ENCODE measurements at regions not wholly inside any gene's neighbourhood (a gene's known extent, or its start where the extent isn't known, plus 50 kb on each side); places are given as distances from the start of the nearest gene placed in this dataset.

- Histone ChIP-seq H3K14ac (ENCODE audit: insufficient read depth, low read length) (no peak overlapping the region), H4K91ac (ENCODE audit: insufficient read length, low read depth, low read length) (no peak overlapping the region), H3K18ac (ENCODE audit: insufficient read length, low read depth, low read length) (no peak overlapping the region), H2BK15ac (ENCODE audit: low read depth, low read length) (no peak overlapping the region), H3K56ac (ENCODE audit: insufficient read length, low read depth, low read length) (no peak overlapping the region), H3K9me3 (ENCODE audit: control insufficient read depth, low read depth, low read length) (peaks cover 4% of the 10 kb centered on the region), H3K4ac (ENCODE audit: low read depth, low read length) (no peak overlapping the region), H3K23ac (ENCODE audit: insufficient read length, low read depth, low read length) (no peak overlapping the region), H4K8ac (replicated peaks; ENCODE audit: insufficient read length, low read depth, low read length) (no peak overlapping the region), H3K27me3 (ENCODE audit: insufficient read depth, low read length) (no peaks in the 10 kb centered on the region), H3K9ac (ENCODE audit: extremely low read depth, insufficient read length, low read length) (no peak overlapping the region), H2BK120ac (ENCODE audit: low read depth, low read length, poor library complexity, severe bottlenecking) (no peak overlapping the region), H3T11ph (ENCODE audit: low read length) (no peak overlapping the region), H4K20me1 (ENCODE audit: control insufficient read depth, insufficient read depth, insufficient read length) (no peaks in the 10 kb centered on the region), H3K79me1 (ENCODE audit: insufficient read depth, low read depth, low read length, poor library complexity, severe bottlenecking) (no peaks in the 10 kb centered on the region), H3K23me2 (ENCODE audit: insufficient read length, low read depth, low read length, poor library complexity, severe bottlenecking) (no peaks in the 10 kb centered on the region), H3K4me2 (ENCODE audit: insufficient read depth, insufficient read length, low read length) (no peak overlapping the region), H3K79me2 (ENCODE audit: insufficient read depth, low read length) (no peaks in the 10 kb centered on the region), H2AK5ac (ENCODE audit: insufficient read length, low read length) (no peak overlapping the region), H2BK5ac (ENCODE audit: insufficient read length, low read length) (no peak overlapping the region), H4K5ac (ENCODE audit: insufficient read length, low read depth, low read length) (no peak overlapping the region), H3K4me1 (ENCODE audit: insufficient read depth, low read length) (no peaks in the 10 kb centered on the region), H2AFZ (ENCODE audit: low read length) (no peak overlapping the region), H2BK12ac (ENCODE audit: insufficient read length, low read depth, low read length) (no peak overlapping the region), H3K27ac (ENCODE audit: insufficient read length, low read depth, low read length) (no peak overlapping the region), H2BK20ac (ENCODE audit: low read depth, low read length, poor library complexity, severe bottlenecking) (no peak overlapping the region)
- no peak overlapping the region for H3K4me3 Mint-ChIP-seq
- no peak for TF ChIP-seq CTCF (conservative IDR thresholded peaks at IDR 0.05)
- peaks cover 3 to 16% (median 9%) of the 10 kb centered on the region in 3 experiments; a peak in 4 of 7 replicates for H3K36me3 Mint-ChIP-seq (ENCODE audit: insufficient read depth in 1 of 3, low read depth in 3 of 3)
- H3K27me3 Mint-ChIP-seq (ENCODE audit: low read depth): no peaks in the 10 kb centered on the region; the same call in 1 of the 2 replicates
- H3K27ac Mint-ChIP-seq: no peak overlapping the region
- no peaks in the 10 kb centered on the region for H3K4me1 Mint-ChIP-seq
- no peak for DNase-seq
- peaks cover 9 to 16% of the 10 kb centered on the region in 2 experiments for H3K9me3 Mint-ChIP-seq
- no CpG with 5 or more reads among the region's 1 CpG for WGBS (ENCODE audit: extremely low coverage, insufficient read length, low lambda C conversion rate)
These were observed 418.9 kb downstream of the XPNPEP1 start for GRCh38 chr10:109504401-109504800.

All from H9 (cell line).